ENCODE measurements at regions not wholly inside any gene's neighbourhood (a gene's known extent, or its start where the extent isn't known, plus 50 kb on each side); places are given as distances from the start of the nearest gene placed in this dataset.

GRCh38 chr2:10242451-10242850, 60.3 kb upstream of the HPCAL1 start:
- TF ChIP-seq CTCF (IDR thresholded peaks at IDR 0.05) (no peak), POLR2A (IDR thresholded peaks at IDR 0.05) (no peak)

Data from right lobe of liver (tissue), 4 donors.